ENCODE measurements at regions not wholly inside any gene's neighbourhood (a gene's known extent, or its start where the extent isn't known, plus 50 kb on each side); places are given as distances from the start of the nearest gene placed in this dataset.

DNA sequence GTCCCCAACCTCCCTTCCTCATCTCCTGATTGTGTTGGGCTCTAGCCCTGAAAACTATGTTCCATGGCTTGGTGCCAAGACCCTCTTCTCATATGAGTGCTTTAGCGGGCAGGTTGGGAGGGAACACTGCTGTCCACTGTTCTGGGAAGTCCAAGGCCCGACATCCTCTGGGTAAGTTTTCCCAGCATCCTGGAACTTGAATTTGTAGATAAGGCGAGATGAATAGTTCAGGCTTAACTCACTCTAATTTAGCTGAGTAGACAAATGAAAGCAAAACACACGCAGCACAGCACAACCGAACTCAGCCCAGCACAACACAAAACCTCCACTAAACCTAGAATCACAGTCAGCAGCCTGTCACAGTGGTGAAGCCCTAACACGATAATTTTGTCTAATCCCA is 95.3 kb upstream of the SLC28A3 start:
- TF ChIP-seq ZSCAN12 (CRISPR knock-in tag; IDR thresholded peaks at IDR 0.05) (no peak), FOSL1 (CRISPR knock-in tag; IDR thresholded peaks at IDR 0.05; ENCODE audit: borderline replicate concordance) (no peak), TEAD2 (CRISPR knock-in tag; IDR thresholded peaks at IDR 0.05) (no peak), POLR2G (IDR thresholded peaks at IDR 0.05; ENCODE audit: low read depth, low read length) (no peak), POLR2AphosphoS5 (IDR thresholded peaks at IDR 0.05; ENCODE audit: low read depth, low read length) (no peak), KAT2B (IDR thresholded peaks at IDR 0.05; ENCODE audit: borderline replicate concordance, low read depth, low read length) (no peak), EZH2 (conservative IDR thresholded peaks at IDR 0.05; ENCODE audit: low read depth, low read length) (no peak), ZNF33B (CRISPR knock-in tag; IDR thresholded peaks at IDR 0.05) (no peak)
- TF ChIP-seq, protein P1, sequence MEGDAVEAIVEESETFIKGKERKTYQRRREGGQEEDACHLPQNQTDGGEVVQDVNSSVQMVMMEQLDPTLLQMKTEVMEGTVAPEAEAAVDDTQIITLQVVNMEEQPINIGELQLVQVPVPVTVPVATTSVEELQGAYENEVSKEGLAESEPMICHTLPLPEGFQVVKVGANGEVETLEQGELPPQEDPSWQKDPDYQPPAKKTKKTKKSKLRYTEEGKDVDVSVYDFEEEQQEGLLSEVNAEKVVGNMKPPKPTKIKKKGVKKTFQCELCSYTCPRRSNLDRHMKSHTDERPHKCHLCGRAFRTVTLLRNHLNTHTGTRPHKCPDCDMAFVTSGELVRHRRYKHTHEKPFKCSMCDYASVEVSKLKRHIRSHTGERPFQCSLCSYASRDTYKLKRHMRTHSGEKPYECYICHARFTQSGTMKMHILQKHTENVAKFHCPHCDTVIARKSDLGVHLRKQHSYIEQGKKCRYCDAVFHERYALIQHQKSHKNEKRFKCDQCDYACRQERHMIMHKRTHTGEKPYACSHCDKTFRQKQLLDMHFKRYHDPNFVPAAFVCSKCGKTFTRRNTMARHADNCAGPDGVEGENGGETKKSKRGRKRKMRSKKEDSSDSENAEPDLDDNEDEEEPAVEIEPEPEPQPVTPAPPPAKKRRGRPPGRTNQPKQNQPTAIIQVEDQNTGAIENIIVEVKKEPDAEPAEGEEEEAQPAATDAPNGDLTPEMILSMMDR (CRISPR knock-in tag; IDR thresholded peaks at IDR 0.05), result no peak
- TF ChIP-seq, protein P2, sequence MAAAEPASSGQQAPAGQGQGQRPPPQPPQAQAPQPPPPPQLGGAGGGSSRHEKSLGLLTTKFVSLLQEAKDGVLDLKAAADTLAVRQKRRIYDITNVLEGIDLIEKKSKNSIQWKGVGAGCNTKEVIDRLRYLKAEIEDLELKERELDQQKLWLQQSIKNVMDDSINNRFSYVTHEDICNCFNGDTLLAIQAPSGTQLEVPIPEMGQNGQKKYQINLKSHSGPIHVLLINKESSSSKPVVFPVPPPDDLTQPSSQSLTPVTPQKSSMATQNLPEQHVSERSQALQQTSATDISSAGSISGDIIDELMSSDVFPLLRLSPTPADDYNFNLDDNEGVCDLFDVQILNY (CRISPR knock-in tag; conservative IDR thresholded peaks at IDR 0.05), result no peak
- TF ChIP-seq, protein P3, sequence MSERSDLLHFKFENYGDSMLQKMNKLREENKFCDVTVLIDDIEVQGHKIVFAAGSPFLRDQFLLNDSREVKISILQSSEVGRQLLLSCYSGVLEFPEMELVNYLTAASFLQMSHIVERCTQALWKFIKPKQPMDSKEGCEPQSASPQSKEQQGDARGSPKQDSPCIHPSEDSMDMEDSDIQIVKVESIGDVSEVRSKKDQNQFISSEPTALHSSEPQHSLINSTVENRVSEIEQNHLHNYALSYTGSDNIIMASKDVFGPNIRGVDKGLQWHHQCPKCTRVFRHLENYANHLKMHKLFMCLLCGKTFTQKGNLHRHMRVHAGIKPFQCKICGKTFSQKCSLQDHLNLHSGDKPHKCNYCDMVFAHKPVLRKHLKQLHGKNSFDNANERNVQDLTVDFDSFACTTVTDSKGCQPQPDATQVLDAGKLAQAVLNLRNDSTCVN (CRISPR knock-in tag; IDR thresholded peaks at IDR 0.05; ENCODE audit: borderline replicate concordance), result no peak

All from HepG2 (cell line).